HG03460 (cell line): ENCODE measurements at regions not wholly inside any gene's neighbourhood (a gene's known extent, or its start where the extent isn't known, plus 50 kb on each side); places are given as distances from the start of the nearest gene placed in this dataset.
"Not testable (repeated sequence)": the region's sequence is repeated elsewhere in the genome, so short reads cannot be mapped to it uniquely, and the experiment has no call there.

ENCODE experiments used
- ATAC-seq: cut with Tn5 transposase; IDR thresholded peaks from one replicate; pipeline ENCODE4 v1.9.1; 2021; ENCODE audit not compliant: unreplicated experiment

DNA sequence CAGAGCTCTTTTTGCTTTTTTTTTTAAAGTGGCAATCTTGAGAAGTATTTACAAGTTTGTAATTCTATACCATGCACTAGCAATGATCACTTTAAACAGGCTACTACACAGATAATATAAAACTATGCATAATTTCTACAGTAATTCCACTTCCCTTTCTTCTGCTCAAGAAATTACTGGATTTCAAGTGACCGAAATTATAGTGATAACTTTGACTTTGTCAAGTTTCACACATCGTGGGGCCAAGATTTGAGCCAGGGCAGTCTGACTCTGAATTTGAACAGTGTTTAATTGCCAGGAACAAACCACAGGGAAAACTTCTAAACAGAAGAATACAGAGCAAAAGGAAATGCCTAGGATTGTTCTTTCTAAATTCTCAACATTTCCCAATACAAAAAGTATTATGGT, 288.3 kb upstream of the MKLN1 start:
- no peak for ATAC-seq

DNA sequence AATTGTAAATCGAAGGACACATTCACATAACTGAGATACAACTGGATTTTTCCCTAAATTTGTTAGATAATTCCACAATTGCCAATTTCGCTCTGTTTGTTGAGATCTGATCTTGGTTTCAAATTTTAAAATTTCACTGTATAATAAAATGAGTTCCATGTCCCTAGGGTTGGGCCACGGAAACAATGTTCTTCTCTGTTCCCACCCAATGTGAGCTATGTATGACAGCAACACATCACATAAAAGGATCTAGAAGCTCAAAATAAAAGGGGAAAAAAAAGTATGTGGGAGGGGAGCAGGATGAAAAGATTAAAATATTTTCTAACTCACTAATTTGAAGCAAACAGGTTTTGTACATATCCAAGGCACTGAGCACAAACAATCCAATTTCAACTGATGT, 287.8 kb upstream of the MKLN1 start:
- no peak for ATAC-seq

DNA sequence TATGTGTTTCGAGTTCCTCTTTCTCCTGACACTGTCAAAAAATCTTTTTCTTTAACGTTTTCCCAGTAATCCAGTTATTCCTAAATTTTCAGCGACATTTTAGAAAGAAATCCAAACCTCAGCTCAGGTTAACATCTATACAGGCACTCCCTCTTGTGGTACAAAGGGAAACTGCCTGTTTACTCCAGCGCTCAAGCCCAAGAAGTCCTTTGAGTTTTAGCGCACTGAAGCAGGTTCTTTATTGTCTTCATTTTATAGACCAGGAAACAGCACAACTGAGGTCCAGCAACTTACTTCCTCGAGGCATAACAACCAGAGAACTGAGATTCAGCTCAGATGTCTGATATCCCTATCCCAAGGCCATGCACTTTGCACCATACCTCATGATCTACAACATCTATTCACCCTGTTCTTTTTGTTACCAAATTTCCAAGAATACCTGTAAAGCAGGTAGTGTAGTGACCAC, 287.2 kb upstream of the MKLN1 start:
- peak; percentile 62 for ATAC-seq

DNA sequence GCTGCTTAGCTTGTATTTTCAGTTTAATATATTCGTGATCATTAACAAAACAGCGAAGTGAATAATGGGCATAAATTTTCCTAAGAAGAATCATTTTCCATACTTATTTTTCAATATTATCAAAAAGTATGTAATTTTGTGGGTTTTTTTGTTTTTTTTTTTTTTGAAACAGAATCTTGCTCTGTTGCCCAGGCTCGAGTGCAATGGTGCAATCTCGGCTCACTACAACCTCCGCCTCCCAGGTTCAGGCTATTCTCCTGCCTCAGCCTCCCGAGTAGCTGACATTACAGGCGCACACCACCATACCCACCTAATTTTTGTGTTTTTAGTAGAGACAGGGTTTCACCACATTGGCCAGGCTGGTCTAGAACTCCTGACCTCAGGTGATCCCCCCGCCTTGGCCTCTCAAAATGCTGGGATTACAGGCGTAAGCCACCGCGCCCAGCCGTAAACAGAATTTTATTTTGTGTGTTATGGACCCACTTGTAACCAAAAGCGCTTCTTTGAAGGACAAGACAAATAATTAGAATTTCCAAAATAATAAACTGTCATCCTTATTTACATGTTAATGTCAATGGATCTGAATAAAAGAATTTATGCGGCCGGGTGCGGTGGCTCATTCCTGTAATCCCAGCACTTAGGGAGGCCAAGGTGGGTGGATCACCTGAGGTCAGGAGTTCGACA, 286.5 kb upstream of the MKLN1 start:
- ATAC-seq, result not testable (repeated sequence)

DNA sequence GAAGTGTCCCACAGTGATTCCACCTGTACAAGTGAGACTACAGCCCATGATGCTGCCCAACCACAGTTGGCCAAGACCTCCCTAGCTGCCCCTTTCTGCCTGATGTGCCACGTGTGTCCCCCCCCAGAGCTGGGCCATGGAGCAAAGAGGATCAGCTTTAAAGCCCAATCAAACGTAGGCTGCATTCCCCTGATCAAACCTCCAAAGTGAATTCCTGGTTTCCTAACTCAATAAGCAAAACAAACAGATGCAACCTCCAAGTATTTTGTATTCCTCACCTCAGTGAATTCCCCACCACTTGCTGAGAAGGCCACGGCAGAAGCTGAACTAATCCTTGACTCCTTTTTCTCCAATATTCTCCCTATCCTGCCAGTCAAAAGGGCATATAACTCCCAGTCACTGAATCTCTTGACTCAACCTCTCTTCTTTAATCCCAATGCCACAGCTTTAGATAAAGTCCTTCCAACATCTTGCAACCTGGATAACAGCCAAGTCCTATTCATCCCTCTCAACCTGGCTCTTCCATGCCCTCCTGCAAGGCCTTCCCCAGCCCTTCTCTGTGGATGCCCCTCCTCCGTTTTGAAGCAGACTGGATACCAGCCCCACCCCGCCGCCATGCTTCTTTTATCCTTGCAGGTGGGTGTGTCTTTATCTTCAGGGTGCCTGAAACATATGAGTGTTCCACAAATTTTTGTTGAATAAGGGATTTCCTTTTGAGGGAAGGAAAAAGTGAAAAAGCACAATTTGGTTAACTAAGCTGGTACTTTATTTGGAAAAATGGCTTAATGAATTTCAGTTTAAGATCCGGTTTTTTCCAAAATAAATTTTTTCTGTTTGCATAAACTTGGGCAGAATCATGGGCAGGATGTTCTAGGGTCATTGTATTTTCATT, 285.2 kb upstream of the MKLN1 start:
- no peak for ATAC-seq

DNA sequence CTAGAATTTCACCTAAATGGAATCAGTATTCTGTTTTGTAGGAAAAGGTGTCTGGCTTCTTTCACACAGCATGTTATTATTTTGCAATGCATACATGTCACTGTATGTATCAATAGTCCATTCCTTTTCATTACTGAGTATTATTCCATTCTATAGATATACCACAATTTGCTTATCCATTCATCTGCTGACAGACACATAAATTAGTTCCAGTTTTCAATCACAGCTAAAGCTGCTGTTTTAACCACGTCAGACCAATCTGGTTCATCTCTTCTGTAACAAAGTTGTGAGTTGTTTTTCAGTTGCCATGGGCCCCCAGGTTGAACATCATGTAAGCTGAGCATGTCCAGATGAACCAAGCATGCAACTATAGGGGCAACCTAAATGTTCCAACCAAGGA, 282.1 kb upstream of the MKLN1 start:
- ATAC-seq, result no peak

DNA sequence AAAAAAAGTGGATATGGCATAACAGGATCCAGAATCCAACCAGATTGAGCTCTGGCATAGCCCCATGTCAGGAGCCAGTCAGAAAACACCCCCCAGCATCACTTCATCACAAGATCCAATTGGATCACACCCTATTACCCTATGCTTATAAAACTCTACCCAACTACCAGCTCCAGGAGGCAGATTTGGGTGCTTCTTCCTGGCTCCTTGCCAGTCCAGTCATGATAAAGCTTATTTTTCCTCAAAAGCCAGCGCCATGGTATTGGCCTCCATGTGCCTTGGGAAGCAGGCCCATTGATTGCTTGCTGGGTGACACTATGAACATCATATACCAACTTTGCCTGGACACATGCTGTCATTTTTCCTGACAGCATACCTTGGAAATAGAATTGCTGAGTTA, 281.4 kb upstream of the MKLN1 start:
- no peak for ATAC-seq

DNA sequence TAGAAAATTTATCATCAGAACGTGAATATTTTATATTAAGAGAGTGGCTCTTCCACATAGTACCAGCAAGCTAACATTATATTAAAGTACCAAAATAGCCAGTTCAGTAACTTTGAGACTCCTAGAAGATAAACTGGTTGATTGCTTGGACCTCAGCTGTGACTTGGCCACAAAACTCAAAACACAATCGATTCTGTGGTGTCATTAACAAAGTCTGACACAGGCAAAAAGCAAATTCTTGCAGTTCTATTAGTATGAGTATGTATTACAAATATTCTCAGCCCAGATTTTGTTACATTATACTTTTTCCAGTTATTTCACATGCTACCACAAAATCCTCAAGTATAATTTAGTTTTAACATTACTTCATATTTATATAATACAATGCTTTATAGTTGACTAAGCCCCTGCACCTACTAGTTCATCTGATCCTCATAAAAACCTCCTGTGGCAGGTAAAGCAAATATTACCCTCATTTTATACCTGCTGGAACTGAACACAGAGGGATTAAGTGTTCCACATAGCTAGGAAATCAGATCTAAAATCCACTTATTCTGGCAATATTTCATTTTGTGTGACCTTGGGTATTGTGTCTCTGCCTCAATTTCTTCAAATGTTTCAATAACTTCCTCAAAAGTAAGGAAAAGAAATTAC, 279.9 kb upstream of the MKLN1 start:
- no peak for ATAC-seq

DNA sequence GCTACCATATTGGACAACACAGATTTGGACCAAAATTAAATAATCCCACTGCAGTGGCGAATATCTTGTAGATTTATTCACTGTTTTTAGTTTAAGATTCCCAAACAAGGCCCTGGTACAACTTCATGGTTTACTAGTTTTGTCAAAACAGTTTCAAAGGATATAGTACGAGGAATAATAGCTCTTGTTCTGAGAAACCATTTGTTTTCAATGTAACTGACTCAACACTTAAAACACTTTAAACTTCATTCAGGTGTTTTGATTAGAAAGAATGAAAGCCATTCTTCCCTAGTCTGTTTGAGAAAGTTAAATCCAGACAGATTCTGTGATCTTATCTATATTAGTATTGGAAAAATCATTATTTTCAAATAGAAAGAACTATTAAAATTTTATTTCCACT, 276.4 kb upstream of the MKLN1 start:
- no peak for ATAC-seq

DNA sequence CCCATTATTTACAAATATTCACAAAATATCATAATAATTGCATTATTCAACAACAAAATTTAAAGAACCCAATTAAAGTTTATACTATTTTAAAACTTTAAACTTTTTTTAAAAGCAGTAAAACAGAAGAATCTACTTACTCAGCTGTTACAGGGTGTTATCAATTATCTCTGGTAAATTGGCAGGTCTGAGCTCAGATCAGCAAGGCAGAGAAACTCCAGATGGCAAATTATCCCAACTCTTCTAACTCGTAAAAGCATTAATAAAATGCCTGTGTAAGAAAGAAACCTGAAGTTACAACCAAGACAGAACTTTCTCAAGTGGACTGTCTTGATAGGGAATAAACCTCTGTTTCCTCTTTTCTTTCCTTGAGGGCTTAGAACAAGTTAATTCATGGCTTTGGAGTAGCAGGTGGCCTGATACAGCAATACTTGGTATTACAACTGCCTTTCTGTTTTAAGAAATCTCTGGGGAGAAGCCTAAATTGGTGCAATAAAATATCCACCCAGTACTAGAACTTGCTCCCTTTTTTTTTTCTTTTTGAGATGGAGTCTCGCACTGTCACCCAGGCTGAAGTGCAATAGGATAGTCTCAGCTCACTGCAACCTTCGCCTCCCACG, 275.3 kb upstream of the MKLN1 start:
- ATAC-seq, result no peak

DNA sequence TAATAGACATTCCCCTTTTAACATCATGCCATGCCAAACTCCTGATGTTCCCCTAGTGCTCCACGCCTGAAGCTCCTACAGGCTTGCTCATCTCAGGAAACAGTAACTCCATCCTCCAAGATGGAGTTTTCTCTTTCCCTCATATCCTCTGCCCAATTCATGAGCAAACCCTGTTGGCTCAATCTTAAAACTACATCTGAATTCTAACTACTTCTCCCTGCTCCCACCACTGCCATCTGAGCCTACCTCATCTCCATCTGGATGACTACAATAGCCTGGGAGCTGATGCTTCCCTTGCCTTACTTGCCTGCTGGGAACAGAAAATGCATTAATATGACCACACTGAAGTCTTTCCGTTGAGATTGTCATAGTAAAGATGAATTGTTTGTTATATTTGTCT, 271.7 kb upstream of the MKLN1 start:
- no peak for ATAC-seq

DNA sequence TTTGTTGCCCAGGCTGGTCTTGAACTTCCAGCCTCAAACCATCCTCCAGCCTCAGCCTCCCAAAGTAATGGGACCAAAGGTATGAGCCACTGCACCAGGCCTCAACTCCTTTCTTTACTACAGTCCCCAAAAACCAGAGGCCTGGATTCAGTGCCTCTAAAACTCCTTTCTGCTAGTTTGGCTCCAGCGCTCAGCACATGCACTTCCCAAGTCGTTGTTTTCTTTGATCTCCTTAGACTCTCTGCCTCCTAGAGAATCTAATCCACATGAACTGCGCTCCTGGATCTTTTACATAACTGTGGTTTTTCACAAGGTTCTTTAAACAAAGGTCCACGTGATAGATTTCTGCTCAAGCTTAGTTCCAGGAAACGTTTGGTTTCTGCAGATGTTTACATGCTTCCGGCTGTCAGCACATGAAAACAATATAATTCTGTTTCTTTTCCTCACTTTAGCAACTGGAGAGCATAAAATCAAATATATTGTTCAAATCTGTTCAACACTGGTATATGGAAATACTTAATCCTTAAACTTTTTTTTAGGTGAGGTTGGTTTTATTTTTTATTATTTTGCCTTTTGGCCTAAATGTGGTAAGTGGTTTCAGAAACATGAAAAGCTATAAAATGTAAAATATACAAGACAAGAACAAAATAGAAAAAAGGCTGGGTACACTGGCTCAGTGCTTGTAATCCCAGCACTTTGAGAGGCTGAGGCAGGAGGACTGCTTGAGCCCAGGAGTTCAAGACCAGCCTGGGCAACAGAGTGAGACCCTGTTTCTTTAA, 270.5 kb upstream of the MKLN1 start:
- peak; percentile 73 for ATAC-seq

DNA sequence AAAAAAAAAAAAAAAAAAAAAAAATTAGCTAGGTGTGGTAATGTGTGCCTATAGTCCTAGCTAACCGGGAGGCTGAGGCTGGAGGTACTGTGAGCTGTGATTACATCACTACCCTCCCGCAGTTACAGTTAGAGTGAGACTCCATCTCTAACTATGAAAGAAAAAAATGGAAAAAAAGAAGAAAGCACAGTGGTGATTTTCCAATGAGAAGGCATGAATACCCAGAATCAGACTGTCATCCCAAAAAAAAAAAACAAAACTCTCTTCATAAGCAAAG, 269.9 kb upstream of the MKLN1 start:
- ATAC-seq, result peak; percentile 45

DNA sequence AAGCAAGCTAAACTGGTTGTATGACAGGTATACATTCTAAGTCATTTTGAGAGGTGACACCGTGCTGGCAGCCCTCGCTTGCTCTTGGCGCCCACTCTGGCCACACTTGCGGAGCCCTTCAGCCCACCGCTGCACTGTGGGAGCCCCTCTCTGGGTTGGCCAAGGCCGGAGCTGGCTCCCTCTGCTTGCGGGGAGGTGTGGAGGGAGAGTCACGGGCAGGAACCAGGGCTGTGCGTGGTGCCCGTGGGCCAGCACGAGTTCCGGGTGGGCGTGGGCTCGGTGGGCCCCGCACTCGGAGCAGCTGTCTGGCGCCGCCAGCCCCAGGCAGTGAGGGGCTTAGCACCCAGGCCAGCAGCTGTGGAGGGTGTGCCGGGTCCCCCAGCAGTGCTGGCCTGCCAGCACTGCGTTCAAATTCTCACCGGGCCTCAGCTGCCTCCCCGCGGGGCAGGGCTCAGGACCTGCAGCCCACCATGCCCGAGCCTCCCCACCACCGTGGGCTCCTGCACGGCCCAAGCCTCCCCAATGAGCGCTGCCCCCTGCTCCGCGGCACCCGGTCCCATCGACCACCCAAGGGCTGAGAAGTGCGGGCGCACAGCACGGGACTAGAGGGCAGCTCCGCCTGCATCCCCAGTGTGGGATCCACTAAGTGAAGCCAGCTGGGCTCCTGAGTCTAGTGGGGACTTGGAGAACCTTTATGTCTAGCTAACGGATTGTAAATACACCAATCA, 269.0 kb upstream of the MKLN1 start:
- not testable (repeated sequence) for ATAC-seq

DNA sequence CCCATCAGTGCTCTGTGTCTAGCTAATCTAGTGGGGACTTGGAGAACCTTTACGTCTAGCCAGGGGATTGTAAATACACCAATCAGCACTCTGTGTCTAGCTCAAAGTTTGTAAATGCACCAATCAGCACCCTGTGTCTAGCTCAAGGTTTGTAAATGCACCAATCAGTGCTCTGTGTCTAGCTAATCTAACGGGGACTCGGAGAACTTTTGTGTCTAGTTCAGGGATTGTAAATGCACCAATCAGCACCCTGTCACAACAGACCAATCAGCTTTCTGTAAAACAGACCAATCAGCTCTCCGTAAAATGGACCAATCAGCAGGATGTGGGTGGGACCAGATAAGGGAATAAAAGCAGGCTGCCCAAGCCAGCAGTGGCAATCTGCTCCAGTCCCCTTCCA, 268.3 kb upstream of the MKLN1 start:
- not testable (repeated sequence) for ATAC-seq

DNA sequence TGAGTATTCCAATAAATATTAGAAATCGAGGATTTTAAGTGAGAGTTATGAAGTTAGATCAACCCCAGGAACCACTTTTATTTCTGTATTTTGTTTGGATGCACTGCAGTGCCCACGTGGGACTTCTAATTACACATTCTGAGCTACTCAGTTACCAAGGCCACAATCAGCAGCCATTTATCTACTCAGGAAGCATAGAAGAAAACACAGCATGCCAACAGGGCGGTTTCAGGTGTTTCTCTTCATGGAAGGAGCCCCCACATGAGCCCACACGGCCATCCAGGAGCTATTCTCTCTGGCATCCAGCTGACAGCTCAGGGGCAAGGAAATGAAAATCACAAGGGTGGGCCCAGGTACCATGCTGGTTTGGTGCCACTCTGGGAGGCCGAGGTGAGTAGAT, 266.5 kb upstream of the MKLN1 start:
- ATAC-seq, result no peak

DNA sequence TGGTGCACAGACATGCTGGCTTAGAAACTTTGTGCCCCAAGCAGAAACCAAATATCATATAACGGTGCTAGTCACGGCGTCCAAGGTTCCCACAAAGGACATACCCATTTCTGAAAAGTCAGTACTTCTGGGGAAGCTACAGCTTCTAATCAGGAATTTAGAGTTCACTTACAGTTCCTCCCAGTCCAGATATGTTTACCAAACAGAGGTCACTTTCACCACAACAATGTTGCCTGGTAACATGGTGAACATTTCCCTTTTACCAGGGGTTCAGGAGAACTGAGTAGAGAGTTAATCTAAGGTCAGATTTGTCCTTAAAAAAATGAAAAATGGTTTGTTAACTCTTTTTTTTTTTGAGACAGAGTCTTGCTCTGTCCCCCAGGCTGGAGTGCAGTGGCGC, 265.9 kb upstream of the MKLN1 start:
- ATAC-seq, result no peak

DNA sequence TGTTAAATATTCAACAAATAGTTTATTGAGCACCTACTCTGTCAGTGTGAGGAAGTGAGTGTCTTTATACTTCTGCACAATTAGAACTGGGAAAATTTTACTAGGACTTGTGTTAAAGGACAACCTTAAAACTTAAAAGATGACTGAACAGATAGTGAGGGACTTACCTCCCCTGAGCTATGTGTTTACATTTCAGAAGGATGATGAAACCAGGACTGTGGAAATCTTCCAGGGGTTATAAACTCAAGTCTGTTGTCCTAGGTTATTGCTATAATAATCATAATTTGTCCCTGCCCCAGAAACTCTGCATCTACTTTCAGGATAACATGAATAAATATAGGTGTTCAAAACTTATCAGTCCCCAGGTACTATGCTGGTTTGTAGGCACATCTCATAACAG, 261.0 kb upstream of the MKLN1 start:
- no peak for ATAC-seq

DNA sequence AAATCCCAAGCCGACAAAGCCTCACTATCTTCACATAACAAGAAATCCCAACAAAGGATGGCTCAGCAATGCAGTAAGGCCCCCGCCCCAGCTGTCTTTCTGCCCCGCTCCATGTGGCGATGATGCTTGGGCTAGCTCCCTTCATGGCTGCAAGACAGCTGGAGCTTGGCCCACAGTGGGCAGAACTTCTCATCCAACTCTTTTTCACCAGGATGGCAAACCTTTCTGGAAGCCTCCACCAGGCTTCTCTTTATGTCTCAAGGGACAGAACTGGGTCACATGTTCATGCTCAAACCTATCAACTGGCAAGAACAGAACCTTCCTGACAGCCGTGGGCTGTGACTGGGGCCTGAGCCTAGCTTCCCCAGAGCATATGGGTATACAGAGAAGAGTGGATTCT, 260.5 kb upstream of the MKLN1 start:
- no peak for ATAC-seq

DNA sequence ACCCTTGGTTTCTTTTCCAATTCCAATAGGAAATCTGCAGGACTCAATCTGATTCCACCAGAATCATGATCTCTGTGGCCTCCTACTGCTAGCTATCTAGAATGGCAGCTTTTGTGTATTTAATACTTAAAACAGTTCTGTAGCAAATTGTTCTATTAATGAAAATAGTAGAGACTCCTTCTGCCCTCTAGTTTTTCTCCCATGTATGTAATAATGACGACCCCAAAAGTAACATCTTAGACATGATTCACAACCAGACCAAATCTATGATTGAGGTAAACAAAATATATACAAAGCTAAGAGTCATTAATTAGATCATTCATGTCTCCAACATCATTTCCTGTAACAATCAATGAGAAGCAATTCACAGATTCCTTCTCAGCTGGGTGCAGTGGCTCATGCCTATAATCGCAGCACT, 259.1 kb upstream of the MKLN1 start:
- no peak for ATAC-seq
